Aorta (tissue), 5 donors: ENCODE measurements at regions not wholly inside any gene's neighbourhood (a gene's known extent, or its start where the extent isn't known, plus 50 kb on each side); places are given as distances from the start of the nearest gene placed in this dataset.
"Not testable (repeated sequence)": the region's sequence is repeated elsewhere in the genome, so short reads cannot be mapped to it uniquely, and the experiment has no call there.

Source experiments
- ATAC-seq: fragments of 200-7000 bp; cut with Tn5 transposase; one replicate; pipeline ENCODE4 v1.9.1; 2022; ENCODE audit warnings: moderate library complexity; ENCODE audit not compliant: low FRiP score
- DNase-seq, 2 donors: peaks; one replicate each; pipeline ENCODE4 v3.0.0-alpha.2; 2020
- H3K27ac ChIP-seq, 2 donors: one replicate each; pipeline ENCODE4 v1.5.1; 2013; ENCODE audit warnings: low read length in 2 of 2, mild to moderate bottlenecking in 2 of 2, moderate library complexity in 2 of 2, control low read depth in 1 of 2, inconsistent platforms in 1 of 2, low read depth in 1 of 2
- H3K27me3 ChIP-seq, 2 donors: one replicate each; pipeline ENCODE4 v1.6.1; 2013; ENCODE audit warnings: control low read depth in 1 of 2, low read length in 1 of 2, mild to moderate bottlenecking in 1 of 2, moderate library complexity in 1 of 2; ENCODE audit not compliant: insufficient read depth in 2 of 2, control insufficient read depth in 1 of 2
- H3K36me3 ChIP-seq, 2 donors: one replicate each; pipeline ENCODE4 v1.6.1; 2013; ENCODE audit warnings: control low read depth in 1 of 2, low read length in 1 of 2, mild to moderate bottlenecking in 1 of 2; ENCODE audit not compliant: insufficient read depth in 2 of 2, control insufficient read depth in 1 of 2
- H3K4me1 ChIP-seq, 2 donors: one replicate each; pipeline ENCODE4 v1.6.1; 2013; ENCODE audit warnings: low read length in 2 of 2, control low read depth in 1 of 2, mild to moderate bottlenecking in 1 of 2, moderate library complexity in 1 of 2; ENCODE audit not compliant: insufficient read depth in 2 of 2, control insufficient read depth in 1 of 2
- H3K4me3 ChIP-seq, 2 donors: one replicate each; pipeline ENCODE4 v1.5.1; 2013; ENCODE audit warnings: low read length in 2 of 2, control low read depth in 1 of 2, mild to moderate bottlenecking in 1 of 2
- H3K9me3 ChIP-seq: one replicate; pipeline ENCODE4 v1.6.1; 2013; ENCODE audit warnings: mild to moderate bottlenecking, low read length; ENCODE audit not compliant: control insufficient read depth
- WGBS, 2 donors: extraction: QIAGEN DNeasy Blood & Tissue Kit; methylation state at CpG; one replicate each; pipeline ENCODE4 v1.1.7; 2013; 5-methylcytosine and 5-hydroxymethylcytosine counted together
- intact Hi-C, 2 donors: fragments of 100-400 bp; cut with DNase I; formaldehyde crosslinking; loops; one replicate each; pipeline versions ENCODE4 v1.14.2 to v1.15.0; 2022
- donor health status: healthy with polysubstance abuse.
- donor health status: Bipolar disorder and iron deficiency.
- donor health status: DM: no; HTN: no; CAD: no.
- donor health status: DM: no; HTN: no; CAD: no.
- donor health status: DM: yes; HTN: yes; CAD: no.

DNA sequence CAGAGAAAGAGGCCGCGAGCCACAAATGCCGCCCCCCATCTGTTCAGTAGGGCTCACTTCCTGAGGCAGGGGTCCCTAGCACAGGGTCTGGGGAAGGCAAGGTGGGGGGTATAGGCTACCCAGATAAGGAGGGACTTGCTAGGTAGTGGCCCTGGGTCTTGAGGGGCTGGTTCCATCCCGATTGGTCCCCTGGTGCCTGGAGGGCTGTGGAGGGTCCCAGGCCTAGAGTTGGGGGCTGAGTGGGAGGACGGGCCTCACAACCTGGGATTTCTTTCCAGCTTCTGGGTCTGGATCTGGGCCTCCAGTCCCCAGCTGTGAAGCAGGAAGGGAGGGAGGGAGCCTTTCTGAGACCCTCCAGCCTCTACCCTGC, 75.1 kb upstream of the EN2 start:
- DNase-seq (peak in 1 of 2 donors; percentile 16), ATAC-seq (no peak)
- no peaks in the 10 kb centered on the region for H3K9me3 ChIP-seq
- H3K4me3 ChIP-seq, result no peak overlapping the region
- H3K36me3 ChIP-seq, result no peaks in the 10 kb centered on the region
- no peak overlapping the region for H3K27ac ChIP-seq
- 34 to 37% methylated on average over 5 of the region's 5 CpGs for WGBS, 2 donors
- intact Hi-C loops, result no loop called here
- no peaks in the 10 kb centered on the region for H3K4me1 ChIP-seq
- H3K27me3 ChIP-seq, result no peaks in the 10 kb centered on the region

DNA sequence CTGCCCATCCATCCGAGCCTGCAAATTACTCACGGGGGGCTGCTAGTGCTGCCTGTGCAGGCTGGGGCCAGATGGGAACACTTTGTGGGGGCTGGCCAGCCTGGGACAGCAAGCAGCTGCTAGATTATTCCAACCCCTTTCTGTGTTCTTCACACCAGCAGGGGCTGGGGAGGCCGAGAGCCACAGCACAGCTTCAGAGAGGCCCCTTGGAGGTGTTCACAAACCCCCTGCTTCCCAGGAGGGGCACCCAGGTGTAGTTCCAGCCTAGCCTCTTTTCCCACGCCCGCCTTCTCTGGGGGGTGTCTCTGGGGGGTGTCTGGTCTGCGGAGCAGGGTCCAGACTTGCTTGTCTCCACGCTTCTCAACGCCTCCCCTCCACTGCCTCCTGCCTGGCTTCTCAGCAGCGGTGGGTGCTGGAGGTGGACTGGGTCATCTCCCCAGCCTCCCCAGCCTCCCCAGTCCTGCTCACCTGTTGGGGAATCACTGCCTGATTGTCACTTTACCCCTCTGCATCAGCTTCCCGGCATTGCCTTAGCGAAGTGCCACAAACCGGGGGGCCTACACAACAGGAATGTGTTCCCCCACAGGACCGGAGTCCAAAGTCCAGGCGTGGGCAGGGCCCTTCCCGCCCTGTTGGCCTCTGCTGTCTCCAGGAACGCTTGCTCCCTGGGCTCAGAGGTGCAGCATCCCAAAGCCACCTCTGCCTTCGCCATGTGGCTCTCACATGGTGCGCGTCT, 74.0 kb upstream of the EN2 start:
- Histone ChIP-seq H3K27ac (no peak overlapping the region), H3K9me3 (no peaks in the 10 kb centered on the region), H3K4me3 (no peak overlapping the region), H3K36me3 (no peaks in the 10 kb centered on the region), H3K27me3 (no peaks in the 10 kb centered on the region), H3K4me1 (no peaks in the 10 kb centered on the region)
- 74 to 75% methylated on average over 19 of the region's 19 CpGs for WGBS, 2 donors
- peak; percentile 21 to 66 for DNase-seq
- peak; percentile 10 for ATAC-seq
- intact Hi-C loops, result no loop called here

DNA sequence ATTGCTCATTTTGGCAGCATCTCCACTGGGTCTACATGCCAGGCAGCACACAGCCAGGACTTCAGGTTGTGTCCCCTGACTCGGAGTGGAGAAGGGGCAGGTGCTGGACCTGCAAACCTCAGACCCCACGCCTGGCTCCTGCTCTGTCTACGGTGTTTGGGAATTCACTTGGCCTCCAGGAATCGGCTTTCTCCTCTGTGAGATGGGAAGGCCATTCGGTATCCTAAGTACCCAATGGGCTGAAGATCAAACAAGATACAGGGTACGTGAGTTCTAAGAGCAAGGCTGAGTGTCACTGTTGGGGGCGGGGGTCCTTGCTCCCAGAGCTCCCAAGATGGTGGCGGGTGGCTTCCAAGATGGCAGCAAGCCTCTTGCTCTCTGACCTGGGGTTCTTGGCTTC, 73.2 kb upstream of the EN2 start:
- 77 to 84% methylated on average over 8 of the region's 8 CpGs for WGBS, 2 donors
- Histone ChIP-seq H3K9me3 (no peaks in the 10 kb centered on the region), H3K4me3 (no peak overlapping the region), H3K27ac (no peak overlapping the region), H3K27me3 (no peaks in the 10 kb centered on the region), H3K36me3 (no peaks in the 10 kb centered on the region), H3K4me1 (no peaks in the 10 kb centered on the region)
- DNase-seq (peak in 1 of 2 donors; percentile 21), ATAC-seq (no peak)
- intact Hi-C loops, result no loop called here

GRCh38 chr7:155385182-155385581, 72.7 kb upstream of the EN2 start:
- intact Hi-C loops, ATAC-seq, H3K27ac ChIP-seq, H3K9me3 ChIP-seq, H3K27me3 ChIP-seq, H3K36me3 ChIP-seq, H3K4me3 ChIP-seq, H3K4me1 ChIP-seq: not testable (repeated sequence)
- 81 to 85% methylated on average over 26 of the region's 26 CpGs for WGBS, 2 donors
- peak; percentile 29 to 71 for DNase-seq

DNA sequence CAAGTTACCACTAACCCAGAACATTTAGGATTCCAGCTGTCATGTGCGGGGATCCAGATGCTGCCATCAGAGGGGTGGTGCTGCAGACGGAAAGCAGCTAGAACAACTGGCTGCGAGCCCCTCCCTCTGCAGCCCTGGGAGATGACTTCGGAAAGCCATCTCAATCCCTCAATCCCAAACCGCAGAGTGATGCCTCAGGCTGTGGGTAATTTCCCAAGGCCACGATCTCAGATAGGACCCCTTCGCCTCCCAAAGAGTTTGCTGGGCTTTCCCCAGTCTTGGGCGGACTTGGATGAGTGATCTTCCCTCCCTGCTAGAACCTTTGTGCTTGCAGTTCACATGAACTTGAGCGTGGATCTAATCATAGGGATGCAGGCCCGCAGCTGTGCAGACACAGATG, 71.3 kb upstream of the EN2 start:
- intact Hi-C loops, result no loop called here
- Histone ChIP-seq H3K27me3 (no peaks in the 10 kb centered on the region), H3K9me3 (no peaks in the 10 kb centered on the region), H3K36me3 (no peaks in the 10 kb centered on the region), H3K4me1 (no peaks in the 10 kb centered on the region), H3K4me3 (no peak overlapping the region), H3K27ac (no peak overlapping the region)
- ATAC-seq, result no peak
- peak in 1 of 2 donors; percentile 6 for DNase-seq
- WGBS, 2 donors, result 63 to 66% methylated on average over 10 of the region's 10 CpGs

GRCh38 chr7:155387066-155387620, 70.8 kb upstream of the EN2 start:
- Histone ChIP-seq H3K27me3 (no peaks in the 10 kb centered on the region), H3K36me3 (no peaks in the 10 kb centered on the region), H3K4me3 (no peak overlapping the region), H3K27ac (no peak overlapping the region), H3K9me3 (no peaks in the 10 kb centered on the region), H3K4me1 (no peaks in the 10 kb centered on the region)
- intact Hi-C loops, result no loop called here
- DNase-seq (peak; percentile 30 to 60), ATAC-seq (no peak)
- WGBS, 2 donors, result 58 to 65% methylated on average over 16 of the region's 16 CpGs

DNA sequence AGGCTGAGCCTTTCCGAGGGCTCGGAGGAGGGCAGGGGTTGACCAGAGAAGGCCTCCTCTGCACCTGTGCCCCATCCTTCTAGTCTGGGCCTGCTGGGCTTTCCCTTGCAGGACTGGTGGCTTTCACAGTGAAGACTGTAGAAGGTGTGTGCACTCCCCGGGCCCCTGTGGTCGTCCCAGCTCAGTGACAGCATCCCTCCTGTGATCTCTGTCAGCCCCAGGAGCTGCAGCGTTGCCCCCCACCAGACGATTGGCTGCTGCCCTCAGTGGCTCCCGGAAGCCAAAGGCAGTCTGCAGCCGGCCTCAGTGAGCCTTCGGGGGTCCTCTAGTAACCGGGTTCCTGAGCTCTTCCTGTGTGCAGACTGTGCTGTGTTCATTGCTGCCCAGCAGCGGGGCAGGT, 69.4 kb upstream of the EN2 start:
- 62 to 64% methylated on average over 10 to 11 of the region's 11 CpGs for WGBS, 2 donors
- no peaks in the 10 kb centered on the region for H3K27me3 ChIP-seq
- intact Hi-C loops, result no loop called here
- no peaks in the 10 kb centered on the region for H3K9me3 ChIP-seq
- H3K36me3 ChIP-seq, result no peaks in the 10 kb centered on the region
- H3K4me3 ChIP-seq, result no peak overlapping the region
- ATAC-seq (no peak), DNase-seq (peak; percentile 20 to 68)
- H3K27ac ChIP-seq, result no peak overlapping the region
- H3K4me1 ChIP-seq, result no peaks in the 10 kb centered on the region

DNA sequence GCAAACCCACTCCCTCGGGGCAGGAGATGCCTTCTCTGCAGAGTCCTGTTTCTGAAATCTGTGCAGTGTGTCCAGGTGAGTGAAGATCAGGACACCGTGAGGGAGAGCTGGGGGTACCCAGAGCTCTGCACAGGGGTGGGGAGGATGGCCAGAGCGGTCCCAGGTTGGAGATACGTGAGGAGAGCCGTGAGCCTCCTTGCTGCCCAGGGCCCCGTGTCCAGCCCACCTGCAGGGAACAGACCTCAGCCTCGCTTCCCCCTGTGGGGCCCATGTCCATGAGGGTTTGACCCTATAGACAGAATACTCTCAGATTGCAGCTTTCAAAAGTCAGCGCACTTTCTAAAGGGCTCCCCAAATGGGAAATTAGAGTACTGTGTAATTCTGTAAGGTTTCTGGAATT, 66.5 kb upstream of the EN2 start:
- Histone ChIP-seq H3K27ac (no peak overlapping the region), H3K27me3 (no peaks in the 10 kb centered on the region), H3K9me3 (no peaks in the 10 kb centered on the region), H3K4me1 (no peaks in the 10 kb centered on the region), H3K4me3 (no peak overlapping the region), H3K36me3 (no peaks in the 10 kb centered on the region)
- WGBS, 2 donors, result 75 to 76% methylated on average over 8 of the region's 8 CpGs
- DNase-seq (no peak), ATAC-seq (no peak)
- intact Hi-C loops, result no loop called here
